ENCODE measurements at regions not wholly inside any gene's neighbourhood (a gene's known extent, or its start where the extent isn't known, plus 50 kb on each side); places are given as distances from the start of the nearest gene placed in this dataset.

- BruUV-seq (replicated peaks), result no TSS peak
- no peak overlapping the region for H3K4me3 ChIP-seq (ENCODE audit: low read depth in 2 of 2, low read length in 2 of 2)
- DNase-seq (ENCODE audit: low read depth, low spot score) (no peak), ATAC-seq (no peak)
- ChIA-PET CTCF (no interaction called here), POLR2A (no interaction called here)
- no peaks in the 10 kb centered on the region for H3K9me3 ChIP-seq (ENCODE audit: control insufficient read depth, insufficient read depth, low read depth, low read length)
- intact Hi-C loops (cut with micrococcal nuclease; ENCODE audit: unreplicated experiment), result no loop called here
- TF ChIP-seq REST (IDR thresholded peaks at IDR 0.05; ENCODE audit: insufficient read depth in 1 of 2, low read depth in 2 of 2, low read length in 1 of 2), result no peak
- TF ChIP-seq SIN3A (IDR thresholded peaks at IDR 0.05; ENCODE audit: borderline replicate concordance, insufficient read depth, low read depth, low read length), result no peak
- TF ChIP-seq TCF7L2 (IDR thresholded peaks at IDR 0.05; ENCODE audit: low read depth, low read length), result no peak
- no peak for TF ChIP-seq CTCF (IDR thresholded peaks at IDR 0.05)
- no peak for TF ChIP-seq POLR2AphosphoS5 (IDR thresholded peaks at IDR 0.05; ENCODE audit: low read depth, low read length)
- H3K27ac ChIP-seq (ENCODE audit: low read length), result no peak overlapping the region
- no peaks in the 10 kb centered on the region for H3K27me3 ChIP-seq (ENCODE audit: control insufficient read depth, insufficient read depth, low read length)
- no peaks in the 10 kb centered on the region for H3K4me1 ChIP-seq (ENCODE audit: control insufficient read depth, insufficient read depth, low read length)
- in situ Hi-C loops (cut with HindIII; ENCODE audit: low pct_unique_long_range_greater_than_20kb, low sequenced_read_pairs), result no loop called here
- H3K36me3 ChIP-seq (ENCODE audit: control insufficient read depth, insufficient read depth, low read length), result no peaks in the 10 kb centered on the region
Measured at GRCh38 chr15:35671981-35672380, 126.0 kb upstream of the DPH6 start.

- H3K27ac ChIP-seq (ENCODE audit: low read length), result no peak overlapping the region
- CTCF ChIA-PET, result no interaction called here
Measured at GRCh38 chr15:35673093-35673684, 127.2 kb upstream of the DPH6 start.

More at GRCh38 chr15:35673093-35673684, 127.2 kb upstream of the DPH6 start:
- in situ Hi-C loops (cut with HindIII; ENCODE audit: low pct_unique_long_range_greater_than_20kb, low sequenced_read_pairs) (no loop called here), intact Hi-C loops (cut with micrococcal nuclease; ENCODE audit: unreplicated experiment) (no loop called here)
- no peak for TF ChIP-seq TCF7L2 (IDR thresholded peaks at IDR 0.05; ENCODE audit: low read depth, low read length)
- TF ChIP-seq POLR2AphosphoS5 (IDR thresholded peaks at IDR 0.05; ENCODE audit: low read depth, low read length), result no peak
- TF ChIP-seq SIN3A (IDR thresholded peaks at IDR 0.05; ENCODE audit: borderline replicate concordance, insufficient read depth, low read depth, low read length), result no peak
- TF ChIP-seq CTCF (IDR thresholded peaks at IDR 0.05), result no peak
- no peak for TF ChIP-seq REST (IDR thresholded peaks at IDR 0.05; ENCODE audit: insufficient read depth in 1 of 2, low read depth in 2 of 2, low read length in 1 of 2)
- no peak for ATAC-seq
- POLR2A ChIA-PET, result no interaction called here
- no TSS peak for BruUV-seq (replicated peaks)
- Histone ChIP-seq H3K4me3 (ENCODE audit: low read depth in 2 of 2, low read length in 2 of 2) (no peak overlapping the region), H3K4me1 (ENCODE audit: control insufficient read depth, insufficient read depth, low read length) (no peaks in the 10 kb centered on the region), H3K27me3 (ENCODE audit: control insufficient read depth, insufficient read depth, low read length) (no peaks in the 10 kb centered on the region), H3K9me3 (ENCODE audit: control insufficient read depth, insufficient read depth, low read depth, low read length) (no peaks in the 10 kb centered on the region), H3K36me3 (ENCODE audit: control insufficient read depth, insufficient read depth, low read length) (no peaks in the 10 kb centered on the region)
- DNase-seq (ENCODE audit: low read depth, low spot score), result no peak

Measured in Panc1 (cell line).